ENCODE measurements at regions not wholly inside any gene's neighbourhood (a gene's known extent, or its start where the extent isn't known, plus 50 kb on each side); places are given as distances from the start of the nearest gene placed in this dataset.

GRCh38 chr6:134784336-134784735 lies 165.6 kb downstream of the ALDH8A1 start:
- no peak overlapping the region for H3K4me3 ChIP-seq
- no TSS peak for BruUV-seq (replicated peaks)
- H3K9me3 ChIP-seq (ENCODE audit: insufficient read depth, low read depth), result peaks cover under 1% of the 10 kb centered on the region; the same call in 1 of the 2 replicates
- DNase-seq, result no peak
- H3K4me1 ChIP-seq (replicated peaks; ENCODE audit: insufficient read depth), result peaks cover 16% of the 10 kb centered on the region
- ChIA-PET POLR2A (ENCODE audit: unreplicated experiment) (no interaction called here), CTCF (interaction anchor here (0.7 kb wide), 1 partner anchor 505 kb away, joined by 6 read pairs; no protein-coding TSS in a partner anchor)
- H3K27me3 ChIP-seq (ENCODE audit: insufficient read depth, low read depth), result no peaks in the 10 kb centered on the region
- TF ChIP-seq CTCF (conservative IDR thresholded peaks at IDR 0.05) (no peak), EZH2 (IDR thresholded peaks at IDR 0.05; ENCODE audit: low read depth) (no peak)
- H4K20me1 ChIP-seq (ENCODE audit: insufficient read depth), result no peaks in the 10 kb centered on the region
- H3F3A ChIP-seq (ENCODE audit: insufficient read depth, low read depth), result peaks cover 5% of the 10 kb centered on the region; the same call in 1 of the 2 replicates
- H3K79me2 ChIP-seq (ENCODE audit: low read depth), result no peaks in the 10 kb centered on the region
- H2AFZ ChIP-seq, result no peak overlapping the region
- H3K4me2 ChIP-seq, result no peak overlapping the region
- intact Hi-C loops (cut with micrococcal nuclease; ENCODE audit: unreplicated experiment), result no loop called here
- no peak overlapping the region for H3K27ac ChIP-seq
- no peaks in the 10 kb centered on the region for H3K36me3 ChIP-seq (ENCODE audit: low read depth)
- H3K9me2 ChIP-seq (ENCODE audit: insufficient read depth), result no peaks in the 10 kb centered on the region

- Histone ChIP-seq H4K20me1 (ENCODE audit: insufficient read depth) (no peaks in the 10 kb centered on the region), H3K27me3 (ENCODE audit: insufficient read depth, low read depth) (no peaks in the 10 kb centered on the region), H3K4me3 (no peak overlapping the region), H2AFZ (no peak overlapping the region), H3K27ac (no peak overlapping the region), H3K79me2 (ENCODE audit: low read depth) (no peaks in the 10 kb centered on the region), H3K9me3 (ENCODE audit: insufficient read depth, low read depth) (peaks cover 4% of the 10 kb centered on the region; the same call in 1 of the 2 replicates), H3K4me2 (no peak overlapping the region), H3F3A (ENCODE audit: insufficient read depth, low read depth) (0 out of 2 replicates have a peak, but pooled peaks cover 5% of the 10 kb centered on the region), H3K36me3 (ENCODE audit: low read depth) (no peaks in the 10 kb centered on the region), H3K4me1 (replicated peaks; ENCODE audit: insufficient read depth) (peaks cover 8% of the 10 kb centered on the region; the same call in 1 of the 2 replicates), H3K9me2 (ENCODE audit: insufficient read depth) (no peaks in the 10 kb centered on the region)
- no peak for DNase-seq
- ChIA-PET CTCF (no interaction called here), POLR2A (ENCODE audit: unreplicated experiment) (no interaction called here)
- no peak for TF ChIP-seq EZH2 (IDR thresholded peaks at IDR 0.05; ENCODE audit: low read depth)
- TF ChIP-seq CTCF (conservative IDR thresholded peaks at IDR 0.05), result no peak
- intact Hi-C loops (cut with micrococcal nuclease; ENCODE audit: unreplicated experiment), result no loop called here
- BruUV-seq (replicated peaks), result no TSS peak
These were observed 171.5 kb downstream of the ALDH8A1 start for GRCh38 chr6:134778431-134778830.

GRCh38 chr6:134774201-134774638 lies 175.7 kb downstream of the ALDH8A1 start:
- Histone ChIP-seq H3F3A (ENCODE audit: insufficient read depth, low read depth) (0 out of 2 replicates have a peak, but pooled peaks cover 5% of the 10 kb centered on the region), H3K27me3 (ENCODE audit: insufficient read depth, low read depth) (no peaks in the 10 kb centered on the region), H3K9me3 (ENCODE audit: insufficient read depth, low read depth) (peaks cover 1% of the 10 kb centered on the region; the same call in 1 of the 2 replicates), H3K4me2 (no peak overlapping the region), H3K36me3 (ENCODE audit: low read depth) (no peaks in the 10 kb centered on the region), H3K4me1 (replicated peaks; ENCODE audit: insufficient read depth) (peaks cover 8% of the 10 kb centered on the region; the same call in 1 of the 2 replicates), H3K27ac (no peak overlapping the region), H3K79me2 (ENCODE audit: low read depth) (no peaks in the 10 kb centered on the region), H3K9me2 (ENCODE audit: insufficient read depth) (no peaks in the 10 kb centered on the region), H4K20me1 (ENCODE audit: insufficient read depth) (no peaks in the 10 kb centered on the region), H3K4me3 (no peak overlapping the region), H2AFZ (no peak overlapping the region)
- TF ChIP-seq EZH2 (IDR thresholded peaks at IDR 0.05; ENCODE audit: low read depth), result no peak
- no peak for TF ChIP-seq CTCF (conservative IDR thresholded peaks at IDR 0.05)
- POLR2A ChIA-PET (ENCODE audit: unreplicated experiment), result no interaction called here
- CTCF ChIA-PET, result no interaction called here
- no TSS peak for BruUV-seq (replicated peaks)
- intact Hi-C loops (cut with micrococcal nuclease; ENCODE audit: unreplicated experiment), result no loop called here
- DNase-seq, result peak in 1 of 2 experiments; percentile 55
